ENCODE measurements at regions not wholly inside any gene's neighbourhood (a gene's known extent, or its start where the extent isn't known, plus 50 kb on each side); places are given as distances from the start of the nearest gene placed in this dataset.

GRCh38 chr2:190137561-190137960, 75.0 kb upstream of the MSTN start:
- no peak for DNase-seq
- H3K9me3 ChIP-seq = peaks cover 20% of the 10 kb centered on the region
- no peaks in the 10 kb centered on the region for H3K36me3 ChIP-seq (ENCODE audit: low read depth)
- TF ChIP-seq CTCF (IDR thresholded peaks at IDR 0.05) = no peak
- no peak overlapping the region for H3K4me3 ChIP-seq
- H3K4me1 ChIP-seq (ENCODE audit: low read depth) = no peaks in the 10 kb centered on the region
- no peak for ATAC-seq
- intact Hi-C loops (cut with DNase I, micrococcal nuclease) = no loop called here

DNA sequence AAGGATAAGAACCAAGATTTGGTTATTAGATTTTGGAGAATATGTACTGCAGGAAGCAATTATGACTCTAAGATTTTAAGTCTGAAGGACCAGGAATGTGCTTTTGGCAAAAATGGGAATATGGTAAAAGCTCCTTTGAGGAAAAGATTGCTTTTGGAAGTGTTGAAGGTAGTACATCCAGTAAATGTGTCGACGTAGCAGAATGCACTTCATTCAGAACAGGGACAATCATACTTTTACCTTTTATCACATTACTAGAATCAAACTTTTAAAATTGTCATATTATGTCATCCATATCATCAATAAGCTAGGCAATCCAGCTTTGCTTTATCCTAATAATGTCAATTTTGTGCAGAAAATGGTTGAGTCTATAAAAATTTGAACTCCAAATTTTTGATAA, 74.3 kb upstream of the MSTN start:
- Histone ChIP-seq H3K36me3 (ENCODE audit: low read depth) (no peaks in the 10 kb centered on the region), H3K4me1 (ENCODE audit: low read depth) (no peaks in the 10 kb centered on the region), H3K4me3 (no peak overlapping the region), H3K9me3 (peaks cover 20% of the 10 kb centered on the region)
- no peak for TF ChIP-seq CTCF (IDR thresholded peaks at IDR 0.05)
- no peak for DNase-seq
- intact Hi-C loops (cut with DNase I, micrococcal nuclease) = no loop called here
- no peak for ATAC-seq

DNA sequence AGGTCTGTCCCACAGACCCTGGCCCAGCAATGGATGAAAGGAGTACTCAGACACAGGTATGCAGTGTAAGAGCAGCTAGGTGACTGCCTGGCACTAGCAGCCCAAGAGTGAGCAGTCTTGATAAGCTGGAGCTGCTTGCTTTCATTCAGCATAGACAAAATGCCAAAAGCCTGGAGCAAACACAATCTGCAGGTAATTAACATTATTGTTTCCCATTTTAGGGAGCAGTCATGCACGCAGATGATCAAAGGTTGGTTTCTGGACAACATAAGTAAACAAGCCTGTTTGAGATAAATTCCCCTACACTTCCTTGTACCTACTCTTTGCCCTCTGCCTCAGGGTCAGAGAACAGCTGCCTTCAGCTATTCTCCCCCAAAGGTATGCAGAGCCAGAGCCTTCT, 73.7 kb upstream of the MSTN start:
- no peak for TF ChIP-seq CTCF (IDR thresholded peaks at IDR 0.05)
- H3K9me3 ChIP-seq = peaks cover 20% of the 10 kb centered on the region
- no peaks in the 10 kb centered on the region for H3K36me3 ChIP-seq (ENCODE audit: low read depth)
- no peaks in the 10 kb centered on the region for H3K4me1 ChIP-seq (ENCODE audit: low read depth)
- DNase-seq (peak in 1 of 3 donors; percentile 46), ATAC-seq (peak; percentile 97)
- intact Hi-C loops (cut with DNase I, micrococcal nuclease) = no loop called here
- H3K4me3 ChIP-seq = no peak overlapping the region

GRCh38 chr2:190129421-190130199, 67.1 kb upstream of the MSTN start:
- DNase-seq (no peak), ATAC-seq (no peak)
- intact Hi-C loops (cut with DNase I, micrococcal nuclease) = no loop called here
- no peak for TF ChIP-seq CTCF (IDR thresholded peaks at IDR 0.05)
- no peaks in the 10 kb centered on the region for H3K36me3 ChIP-seq (ENCODE audit: low read depth)
- peaks cover 8% of the 10 kb centered on the region for H3K9me3 ChIP-seq
- peaks cover 10% of the 10 kb centered on the region for H3K4me1 ChIP-seq (ENCODE audit: low read depth)
- no peak overlapping the region for H3K4me3 ChIP-seq

DNA sequence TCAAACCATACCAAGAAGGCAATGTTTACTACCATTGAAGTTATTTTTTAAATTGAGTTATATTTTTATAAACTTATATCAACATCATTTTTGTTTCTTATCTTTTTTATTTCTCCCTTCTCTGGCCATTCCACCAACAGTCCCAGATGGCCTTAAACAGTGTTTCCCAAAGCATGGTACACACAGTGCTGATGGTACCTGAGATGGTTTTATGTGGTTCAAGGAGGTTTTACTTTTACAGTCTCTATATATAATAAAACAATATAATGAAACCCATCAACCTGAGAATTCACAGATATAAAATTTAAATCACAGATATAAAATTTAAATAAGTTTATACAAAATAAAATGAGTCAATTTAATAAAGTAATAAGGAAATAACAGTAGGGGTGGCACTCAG, 65.1 kb upstream of the MSTN start:
- DNase-seq (no peak), ATAC-seq (peak; percentile 92)
- no peak for TF ChIP-seq CTCF (IDR thresholded peaks at IDR 0.05)
- H3K9me3 ChIP-seq = peaks cover 4% of the 10 kb centered on the region
- no peaks in the 10 kb centered on the region for H3K36me3 ChIP-seq (ENCODE audit: low read depth)
- H3K4me3 ChIP-seq = no peak overlapping the region
- peaks cover 10% of the 10 kb centered on the region for H3K4me1 ChIP-seq (ENCODE audit: low read depth)
- intact Hi-C loops (cut with DNase I, micrococcal nuclease) = no loop called here

Data from mucosa of descending colon (tissue), 3 donors.